Body of pancreas (tissue), 4 donors: ENCODE measurements at regions not wholly inside any gene's neighbourhood (a gene's known extent, or its start where the extent isn't known, plus 50 kb on each side); places are given as distances from the start of the nearest gene placed in this dataset.

Experiments
- ATAC-seq: fragments of 150-250 bp; one replicate; pipeline ENCODE4 v1.9.1; 2016
- DNase-seq, 4 donors: peaks; one replicate each; pipeline ENCODE4 v3.0.0-alpha.2; 2019
- H3K27ac ChIP-seq, 4 donors: fragments of 200-600 bp; sonication (generic); 1 replicate in 3 of 4; 2 replicates in 1 of 4; pipeline versions ENCODE4 v1.5.1 to v1.6.1; 2016 to 2019; ENCODE audit warnings: mild to moderate bottlenecking in 1 of 4, mixed read lengths in 1 of 4, moderate library complexity in 1 of 4
- H3K27me3 ChIP-seq, 2 donors: fragments of 200-600 bp; sonication (generic); one replicate each; pipeline ENCODE4 v1.6.0; 2016; ENCODE audit warnings: mild to moderate bottlenecking in 1 of 2
- H3K36me3 ChIP-seq, 2 donors: fragments of 200-600 bp; sonication (generic); replicated peaks in 1 of 2; 2 replicates each; pipeline ENCODE4 v1.5.1; 2016; ENCODE audit warnings: low read depth in 2 of 2; ENCODE audit not compliant: insufficient read depth in 1 of 2
- H3K4me1 ChIP-seq: fragments of 200-600 bp; sonication (generic); one replicate; pipeline ENCODE4 v1.6.0; 2016
- H3K4me3 ChIP-seq, 2 donors: fragments of 200-600 bp; sonication (generic); 1 replicate in 1 of 2; 2 replicates in 1 of 2; pipeline ENCODE4 v1.5.1; 2016 to 2019
- H3K9me3 ChIP-seq, 3 donors: fragments of 200-600 bp; sonication (generic); 1 replicate in 2 of 3; 2 replicates in 1 of 3; pipeline ENCODE4 v1.5.1; 2016
- POLR2A ChIP-seq, 3 donors: fragments of 450-650 bp; IDR thresholded peaks; one replicate each; pipeline ENCODE4 v1.6.1; 2016; ENCODE audit warnings: antibody characterized with exemption in 3 of 3, mild to moderate bottlenecking in 2 of 3
- WGBS, 2 donors: methylation state at CpG; one replicate each; pipeline ENCODE4 v1.1.5; 2017; 5-methylcytosine and 5-hydroxymethylcytosine counted together
- intact Hi-C: fragments of 100-400 bp; cut with DNase I; formaldehyde crosslinking; loops from one replicate; pipeline ENCODE4 v1.15.1; 2023
- TF ChIP-seq, protein P1 (sequence below), 7 experiments: fragments of 450-650 bp in 4 of 7; fragments of 200-600 bp in 3 of 7; sonication (generic) in 3 of 7; IDR thresholded peaks; one replicate each; pipeline ENCODE4 v1.5.1; 2016 to 2019; ENCODE audit warnings: antibody characterized with exemption in 7 of 7

DNA sequence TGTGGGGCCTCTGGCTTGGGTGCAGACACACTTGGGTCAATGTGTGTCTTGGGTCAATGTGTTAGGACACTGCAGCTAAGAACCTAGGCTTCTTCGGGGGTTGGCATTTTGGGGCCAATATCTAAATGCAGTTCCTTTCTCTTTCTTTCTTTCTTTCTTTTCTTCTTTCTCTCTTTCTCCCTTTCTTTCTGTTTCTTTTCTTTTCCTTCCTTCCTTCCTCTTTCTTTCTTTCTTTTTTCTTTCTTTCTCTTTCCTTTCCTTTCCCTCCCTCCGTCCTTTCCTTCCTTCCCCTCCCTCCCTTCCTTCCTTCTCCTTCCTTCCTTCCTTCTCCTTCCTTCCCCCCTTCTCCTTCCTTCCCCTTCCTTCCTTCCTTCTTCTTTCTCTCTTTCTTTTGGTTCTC, 57.7 kb upstream of the OSR1 start:
- H3K36me3 ChIP-seq = no peaks in the 10 kb centered on the region
- no peak for ATAC-seq
- WGBS, 2 donors = 53 to 63% methylated on average over 2 of the region's 2 CpGs
- no peak for DNase-seq
- H3K4me3 ChIP-seq = no peak overlapping the region
- H3K27ac ChIP-seq = no peak overlapping the region
- TF ChIP-seq, protein P1, sequence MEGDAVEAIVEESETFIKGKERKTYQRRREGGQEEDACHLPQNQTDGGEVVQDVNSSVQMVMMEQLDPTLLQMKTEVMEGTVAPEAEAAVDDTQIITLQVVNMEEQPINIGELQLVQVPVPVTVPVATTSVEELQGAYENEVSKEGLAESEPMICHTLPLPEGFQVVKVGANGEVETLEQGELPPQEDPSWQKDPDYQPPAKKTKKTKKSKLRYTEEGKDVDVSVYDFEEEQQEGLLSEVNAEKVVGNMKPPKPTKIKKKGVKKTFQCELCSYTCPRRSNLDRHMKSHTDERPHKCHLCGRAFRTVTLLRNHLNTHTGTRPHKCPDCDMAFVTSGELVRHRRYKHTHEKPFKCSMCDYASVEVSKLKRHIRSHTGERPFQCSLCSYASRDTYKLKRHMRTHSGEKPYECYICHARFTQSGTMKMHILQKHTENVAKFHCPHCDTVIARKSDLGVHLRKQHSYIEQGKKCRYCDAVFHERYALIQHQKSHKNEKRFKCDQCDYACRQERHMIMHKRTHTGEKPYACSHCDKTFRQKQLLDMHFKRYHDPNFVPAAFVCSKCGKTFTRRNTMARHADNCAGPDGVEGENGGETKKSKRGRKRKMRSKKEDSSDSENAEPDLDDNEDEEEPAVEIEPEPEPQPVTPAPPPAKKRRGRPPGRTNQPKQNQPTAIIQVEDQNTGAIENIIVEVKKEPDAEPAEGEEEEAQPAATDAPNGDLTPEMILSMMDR (IDR thresholded peaks at IDR 0.05) = no peak
- no peak for TF ChIP-seq POLR2A (IDR thresholded peaks at IDR 0.05)
- H3K4me1 ChIP-seq = no peaks in the 10 kb centered on the region
- intact Hi-C loops = no loop called here
- no peaks in the 10 kb centered on the region for H3K27me3 ChIP-seq
- no peaks in the 10 kb centered on the region for H3K9me3 ChIP-seq

DNA sequence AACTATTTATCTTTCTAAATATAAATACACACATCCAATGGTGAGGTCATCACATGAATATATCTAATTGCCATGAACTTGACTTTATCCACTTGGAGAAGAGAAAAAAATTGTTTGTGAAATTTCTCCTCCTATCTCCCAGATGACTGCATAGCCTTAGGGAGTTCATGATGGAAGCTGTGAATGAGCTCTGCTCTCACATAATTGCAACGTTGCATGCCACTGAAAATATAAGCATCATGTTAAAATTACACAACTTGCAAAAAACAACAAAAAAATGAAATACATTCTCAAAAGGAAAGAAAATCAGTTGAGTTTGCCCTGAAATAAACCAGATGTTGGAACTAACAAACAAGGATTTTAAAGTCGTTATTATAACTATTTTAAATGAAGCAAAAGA, 50.6 kb upstream of the OSR1 start:
- no peaks in the 10 kb centered on the region for H3K36me3 ChIP-seq
- TF ChIP-seq, protein P1 (IDR thresholded peaks at IDR 0.05) = no peak
- no peak for TF ChIP-seq POLR2A (IDR thresholded peaks at IDR 0.05)
- no peak overlapping the region for H3K27ac ChIP-seq
- no peaks in the 10 kb centered on the region for H3K4me1 ChIP-seq
- DNase-seq = no peak
- no peaks in the 10 kb centered on the region for H3K9me3 ChIP-seq
- no peak for ATAC-seq
- no peaks in the 10 kb centered on the region for H3K27me3 ChIP-seq
- no peak overlapping the region for H3K4me3 ChIP-seq
- intact Hi-C loops = no loop called here
- 45 to 55% methylated on average over 2 of the region's 2 CpGs for WGBS, 2 donors

GRCh38 chr2:19408592-19408991, 50.2 kb upstream of the OSR1 start:
- no peaks in the 10 kb centered on the region for H3K27me3 ChIP-seq
- TF ChIP-seq, protein P1 (IDR thresholded peaks at IDR 0.05) = no peak
- no peak for TF ChIP-seq POLR2A (IDR thresholded peaks at IDR 0.05)
- no peak overlapping the region for H3K4me3 ChIP-seq
- no peaks in the 10 kb centered on the region for H3K9me3 ChIP-seq
- intact Hi-C loops = no loop called here
- no peaks in the 10 kb centered on the region for H3K4me1 ChIP-seq
- no peak overlapping the region for H3K27ac ChIP-seq
- ATAC-seq (no peak), DNase-seq (no peak)
- H3K36me3 ChIP-seq = no peaks in the 10 kb centered on the region
